AG04449 (cell line): ENCODE measurements at regions not wholly inside any gene's neighbourhood (a gene's known extent, or its start where the extent isn't known, plus 50 kb on each side); places are given as distances from the start of the nearest gene placed in this dataset.
"Not testable (repeated sequence)": the region's sequence is repeated elsewhere in the genome, so short reads cannot be mapped to it uniquely, and the experiment has no call there.

Experiments
- CTCF ChIA-PET: fragments of 350-600 bp; formaldehyde crosslinking; extraction: SDS; loops from one replicate; lab custom pipeline; 2021; ENCODE audit warnings: antibody characterized with exemption; lab: Yijun Ruan, JAX
- POLR2A ChIA-PET: fragments of 400-600, 350-600 bp; formaldehyde crosslinking; extraction: SDS; loops from one replicate; lab custom pipeline; 2020; ENCODE audit warnings: antibody characterized with exemption, inconsistent platforms; lab: Yijun Ruan, JAX
- DNase-seq: peaks from one replicate; pipeline ENCODE4 v3.0.0-alpha.2; 2010; ENCODE audit warnings: low read depth, low spot score
- H3K4me3 ChIP-seq: 2 replicates; pipeline ENCODE4 v1.5.1; 2011; ENCODE audit warnings: low read depth, mild to moderate bottlenecking, control low read depth, low read length
- TF ChIP-seq, protein P1 (sequence below): IDR thresholded peaks from one replicate; pipeline ENCODE4 v1.5.1; 2011; ENCODE audit warnings: mild to moderate bottlenecking, moderate library complexity, low read length, control low read depth, inconsistent platforms; ENCODE audit not compliant: insufficient read depth; ENCODE audit errors: missing control alignments

DNA sequence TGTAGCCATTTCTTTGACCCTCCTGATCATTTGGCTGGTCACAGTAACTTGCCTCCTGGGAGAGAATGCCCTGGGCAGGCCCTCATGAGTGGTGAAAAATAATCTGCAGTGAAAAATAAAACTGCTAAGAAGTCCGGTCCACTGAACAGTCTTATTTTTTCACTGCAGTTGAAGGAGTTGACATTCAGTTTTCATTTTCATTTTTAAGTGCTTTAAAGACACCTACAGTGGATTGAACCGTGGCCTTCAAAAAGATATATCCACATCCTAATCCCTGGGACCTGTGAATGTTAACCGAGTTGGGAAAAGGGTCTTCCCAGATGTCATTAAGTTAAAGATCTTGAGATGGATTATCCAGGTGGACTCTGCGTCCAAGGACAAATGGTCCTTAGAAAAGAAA lies 153.6 kb upstream of the GRK3 start:
- CTCF ChIA-PET = interaction anchor here (2.2 kb wide), 1 partner anchor 37 kb away, joined by 9 read pairs; no protein-coding TSS in a partner anchor
- POLR2A ChIA-PET = no interaction called here
- H3K4me3 ChIP-seq = no peak overlapping the region
- DNase-seq = no peak
- TF ChIP-seq, protein P1, sequence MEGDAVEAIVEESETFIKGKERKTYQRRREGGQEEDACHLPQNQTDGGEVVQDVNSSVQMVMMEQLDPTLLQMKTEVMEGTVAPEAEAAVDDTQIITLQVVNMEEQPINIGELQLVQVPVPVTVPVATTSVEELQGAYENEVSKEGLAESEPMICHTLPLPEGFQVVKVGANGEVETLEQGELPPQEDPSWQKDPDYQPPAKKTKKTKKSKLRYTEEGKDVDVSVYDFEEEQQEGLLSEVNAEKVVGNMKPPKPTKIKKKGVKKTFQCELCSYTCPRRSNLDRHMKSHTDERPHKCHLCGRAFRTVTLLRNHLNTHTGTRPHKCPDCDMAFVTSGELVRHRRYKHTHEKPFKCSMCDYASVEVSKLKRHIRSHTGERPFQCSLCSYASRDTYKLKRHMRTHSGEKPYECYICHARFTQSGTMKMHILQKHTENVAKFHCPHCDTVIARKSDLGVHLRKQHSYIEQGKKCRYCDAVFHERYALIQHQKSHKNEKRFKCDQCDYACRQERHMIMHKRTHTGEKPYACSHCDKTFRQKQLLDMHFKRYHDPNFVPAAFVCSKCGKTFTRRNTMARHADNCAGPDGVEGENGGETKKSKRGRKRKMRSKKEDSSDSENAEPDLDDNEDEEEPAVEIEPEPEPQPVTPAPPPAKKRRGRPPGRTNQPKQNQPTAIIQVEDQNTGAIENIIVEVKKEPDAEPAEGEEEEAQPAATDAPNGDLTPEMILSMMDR = no peak

DNA sequence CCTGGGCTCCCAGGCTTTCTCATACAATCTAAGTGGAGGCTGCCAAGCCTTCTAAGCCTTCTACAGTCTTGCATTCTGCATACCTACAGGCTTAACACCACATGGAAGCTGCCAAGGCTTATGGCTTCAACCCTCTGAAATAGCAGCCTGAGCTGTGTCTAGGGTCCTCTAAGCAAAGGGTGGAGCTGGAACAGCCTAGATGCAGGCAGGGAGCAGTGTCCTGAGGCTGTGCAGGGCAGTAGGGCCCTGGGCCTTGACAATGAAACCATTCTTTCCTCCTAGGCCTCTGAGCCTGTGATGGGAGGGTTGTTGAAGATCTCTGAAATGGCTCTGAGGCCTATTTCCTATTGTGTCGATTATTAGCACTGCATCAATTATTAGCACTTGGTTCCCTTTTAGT lies 150.9 kb upstream of the GRK3 start:
- H3K4me3 ChIP-seq = no peak overlapping the region
- ChIA-PET CTCF (interaction anchor here (1.0 kb wide), 1 partner anchor 359 kb away, joined by 3 read pairs; no protein-coding TSS in a partner anchor), POLR2A (no interaction called here)
- no peak for DNase-seq
- TF ChIP-seq, protein P1 = no peak

DNA sequence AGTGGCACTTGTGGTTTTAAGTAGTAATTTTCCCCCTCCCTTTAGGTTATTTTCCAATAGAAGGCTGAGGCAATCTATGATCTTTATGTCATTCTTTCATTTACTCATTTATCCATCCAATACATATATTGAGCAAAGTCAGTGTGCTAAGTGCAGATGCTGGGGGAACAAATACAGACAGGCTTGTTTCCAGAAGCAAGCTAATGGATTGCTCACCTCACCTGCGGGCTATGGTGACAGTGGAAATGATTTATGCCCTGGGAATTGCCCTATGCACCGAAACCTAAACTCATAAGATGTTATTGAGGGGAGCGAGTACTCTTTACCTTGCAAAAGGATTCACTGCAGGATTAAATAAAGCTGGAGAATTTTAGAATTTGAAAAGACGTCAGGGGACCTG lies 148.7 kb upstream of the GRK3 start:
- DNase-seq, POLR2A ChIA-PET, H3K4me3 ChIP-seq, CTCF ChIA-PET: not testable (repeated sequence)

DNA sequence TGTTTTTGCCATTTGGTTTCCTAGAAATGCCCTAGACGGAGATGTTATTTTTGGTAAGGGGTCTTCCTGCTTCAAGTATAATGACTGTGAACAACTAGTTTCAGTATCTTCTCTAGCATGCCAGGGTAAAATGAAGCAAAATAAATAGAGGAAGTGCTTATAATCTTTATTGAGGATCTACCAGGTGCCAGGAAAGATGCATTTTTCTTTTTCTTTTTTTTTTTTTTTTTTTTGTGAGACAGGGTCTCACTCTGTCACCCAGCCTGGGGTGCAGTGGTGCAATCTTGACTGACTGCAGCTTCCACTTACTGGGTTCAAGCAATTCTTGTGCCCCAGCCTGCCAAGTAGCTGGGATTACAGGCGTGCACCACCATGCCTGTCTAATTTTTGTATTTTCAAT lies 146.6 kb upstream of the GRK3 start:
- DNase-seq, H3K4me3 ChIP-seq, POLR2A ChIA-PET: not testable (repeated sequence)
- CTCF ChIA-PET = interaction anchor here (1.5 kb wide), 1 partner anchor 29 kb away, joined by 4 read pairs; no protein-coding TSS in a partner anchor

DNA sequence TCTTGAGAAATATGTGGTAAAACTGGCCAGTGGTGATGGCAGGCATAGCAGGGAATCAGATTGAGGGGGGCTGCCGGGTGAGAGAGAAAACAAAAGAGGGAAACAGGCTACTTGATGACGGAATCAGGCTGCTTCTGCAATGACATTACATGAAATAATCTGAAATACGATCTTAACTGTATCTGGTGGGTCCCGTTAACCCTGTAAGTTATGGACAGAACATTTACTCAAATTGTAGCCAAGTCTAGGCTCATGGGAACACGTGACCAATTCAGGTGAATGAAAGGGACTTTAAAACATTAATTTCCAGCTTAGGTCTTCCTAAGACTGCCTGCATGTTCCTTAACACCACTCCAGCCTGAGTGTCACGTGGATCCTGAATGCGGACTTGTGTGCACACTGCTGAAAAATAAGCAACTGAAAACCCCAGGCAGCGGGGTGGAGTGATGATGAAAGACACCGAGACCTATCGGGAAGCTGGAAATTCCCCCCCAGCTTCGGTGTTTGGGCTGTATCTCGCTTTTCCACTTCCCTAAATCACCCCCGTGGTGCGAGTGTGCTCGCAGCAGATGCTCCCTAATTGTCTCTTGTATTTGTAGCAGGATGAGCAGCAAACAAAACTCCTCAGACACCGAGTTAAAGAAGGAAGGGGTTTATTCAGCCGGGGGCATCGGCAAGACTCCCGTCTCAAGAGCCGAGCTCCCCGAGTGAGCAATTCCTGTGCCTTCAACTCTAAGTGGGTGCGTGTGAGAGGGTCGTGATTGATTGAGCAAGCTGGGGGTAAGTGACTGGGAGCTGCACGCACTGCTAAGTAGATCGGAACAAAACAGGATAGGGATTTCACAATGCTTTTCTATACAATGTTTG lies 145.0 kb upstream of the GRK3 start:
- ChIA-PET POLR2A (interaction anchor here (0.6 kb wide), 1 partner anchor 1361 kb away, joined by 4 read pairs; no protein-coding TSS in a partner anchor), CTCF (interaction anchor here (0.7 to 1.5 kb wide), 2 partner anchors 16 to 28 kb away, joined by 3 to 4 read pairs; no protein-coding TSS in a partner anchor)

DNA sequence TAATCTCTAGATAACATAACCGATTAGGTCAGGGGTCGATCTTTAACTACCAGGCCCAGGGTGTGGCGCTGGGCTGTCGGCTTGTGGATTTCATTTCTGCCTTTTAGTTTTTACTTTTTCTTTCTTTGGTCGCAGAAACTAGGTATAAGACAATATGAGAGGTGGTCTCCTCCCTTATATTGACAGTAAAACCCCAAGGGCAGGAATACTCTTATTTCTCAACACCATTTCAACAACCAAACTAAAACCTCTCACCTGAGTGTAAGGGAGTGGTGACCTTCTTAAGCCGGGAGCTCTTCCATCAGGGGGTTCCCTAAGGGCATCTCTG lies 144.4 kb upstream of the GRK3 start:
- H3K4me3 ChIP-seq, POLR2A ChIA-PET, DNase-seq: not testable (repeated sequence)
- CTCF ChIA-PET = interaction anchor here (0.7 kb wide), 1 partner anchor 16 kb away, joined by 3 read pairs; no protein-coding TSS in a partner anchor

More for the DNA sequence above, 145.0 kb upstream of the GRK3 start:
- no peak for DNase-seq
- peak overlapping the region; percentile 12; the same call in 1 of the 2 replicates for H3K4me3 ChIP-seq
- TF ChIP-seq, protein P1 = no peak

DNA sequence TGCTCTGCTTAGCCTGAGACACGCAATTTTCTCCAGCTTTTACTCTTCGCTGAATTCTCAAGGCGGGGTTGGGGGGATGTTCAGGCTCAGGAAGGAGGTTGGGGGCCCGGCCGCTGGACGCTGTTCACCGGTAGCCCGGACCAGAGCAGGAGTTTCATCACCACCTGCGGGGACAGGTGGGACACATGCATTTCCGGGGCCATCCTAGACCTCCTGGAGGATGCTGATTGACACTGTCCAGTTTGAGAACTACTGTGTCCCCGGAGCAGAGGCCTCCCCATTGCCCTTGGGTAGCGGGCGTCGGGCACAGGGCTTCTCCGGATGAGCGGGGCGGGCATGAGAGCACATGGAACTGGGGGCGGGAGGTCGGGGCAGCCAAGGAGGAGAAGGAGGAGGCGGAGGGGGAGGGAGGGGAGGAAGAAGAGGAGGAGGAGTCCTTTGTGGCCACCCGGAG lies 144.0 kb upstream of the GRK3 start:
- ChIA-PET CTCF (no interaction called here), POLR2A (no interaction called here)
- no peak for DNase-seq
- TF ChIP-seq, protein P1 = no peak
- no peak overlapping the region for H3K4me3 ChIP-seq
